A673 (cell line): ENCODE measurements at regions not wholly inside any gene's neighbourhood (a gene's known extent, or its start where the extent isn't known, plus 50 kb on each side); places are given as distances from the start of the nearest gene placed in this dataset.

ENCODE experiments used
- BruUV-seq: library from RNA; stranded (reverse); fragments of 400-500 nt; replicated peaks from 2 replicates; lab custom pipeline; 2021; lab: Mats Ljungman, UMichigan
- CTCF ChIA-PET: fragments of 300-600 bp; sonication (Branson Sonifier 250); formaldehyde crosslinking; loops from one replicate; lab custom pipeline; 2022; ENCODE audit warnings: antibody characterized with exemption; lab: Charles Lee
- POLR2A ChIA-PET: fragments of 300-600 bp; sonication (Branson Sonifier 250); formaldehyde crosslinking; loops from one replicate; lab custom pipeline; 2022; ENCODE audit warnings: antibody characterized with exemption; ENCODE audit not compliant: low non-redundant PET; lab: Charles Lee
- DNase-seq: peaks from one replicate; pipeline ENCODE4 v3.0.0-alpha.2; 2015; ENCODE audit warnings: low spot score
- H3K27ac ChIP-seq: fragments of 200-600 bp; sonication (generic); 2 replicates; pipeline ENCODE4 v1.5.1; 2016; ENCODE audit warnings: mixed run types, low read depth, mild to moderate bottlenecking, mixed read lengths, antibody characterized with exemption, low read length; ENCODE audit not compliant: poor library complexity, severe bottlenecking
- H3K27me3 ChIP-seq: fragments of 200-600 bp; sonication (generic); replicated peaks from 2 replicates; pipeline ENCODE4 v1.6.1; 2017; ENCODE audit warnings: mixed run types, low read depth, mild to moderate bottlenecking, mixed read lengths, antibody characterized with exemption, low read length; ENCODE audit not compliant: insufficient read depth, poor library complexity
- H3K36me3 ChIP-seq: fragments of 200-600 bp; sonication (generic); 2 replicates; pipeline ENCODE4 v1.6.1; 2016; ENCODE audit warnings: mixed run types, mild to moderate bottlenecking, mixed read lengths, antibody characterized with exemption, low read length; ENCODE audit not compliant: insufficient read depth, poor library complexity, severe bottlenecking
- H3K4me1 ChIP-seq: fragments of 200-600 bp; sonication (generic); 2 replicates; pipeline ENCODE4 v1.6.1; 2017; ENCODE audit warnings: mixed run types, mild to moderate bottlenecking, mixed read lengths, antibody characterized with exemption, low read length; ENCODE audit not compliant: insufficient read depth, poor library complexity, severe bottlenecking
- H3K4me3 ChIP-seq: fragments of 200-600 bp; sonication (generic); 2 replicates; pipeline ENCODE4 v1.5.1; 2016; ENCODE audit warnings: low read depth, mixed run types, mild to moderate bottlenecking, mixed read lengths, low read length; ENCODE audit not compliant: poor library complexity, severe bottlenecking
- H3K9me3 ChIP-seq: fragments of 200-600 bp; sonication (generic); 2 replicates; pipeline ENCODE4 v1.6.1; 2016; ENCODE audit warnings: mixed run types, low read depth, mild to moderate bottlenecking, mixed read lengths, antibody characterized with exemption, low read length; ENCODE audit not compliant: poor library complexity, severe bottlenecking
- CTCF ChIP-seq: fragments of 300-800, 200-600 bp; sonication (generic); conservative IDR thresholded peaks from 2 replicates; pipeline ENCODE4 v1.5.1; 2017; ENCODE audit warnings: low read depth, mild to moderate bottlenecking, antibody characterized with exemption, low read length, moderate library complexity, mixed read lengths
- EZH2 ChIP-seq: fragments of 200-600 bp; sonication (generic); IDR thresholded peaks from 2 replicates; pipeline ENCODE4 v1.6.1; 2017; ENCODE audit warnings: borderline replicate concordance, low read depth, mild to moderate bottlenecking, mixed read lengths, antibody characterized with exemption, low read length; ENCODE audit not compliant: poor library complexity, severe bottlenecking
- intact Hi-C: fragments of 100-400 bp; cut with micrococcal nuclease; formaldehyde crosslinking; loops from one replicate; pipeline ENCODE4 v1.10.0; 2022; ENCODE audit not compliant: unreplicated experiment

- H3K36me3 ChIP-seq = no peaks in the 10 kb centered on the region
- DNase-seq = no peak
- TF ChIP-seq CTCF = no peak
- TF ChIP-seq EZH2 = no peak
- ChIA-PET CTCF (no interaction called here), POLR2A (no interaction called here)
- no peak overlapping the region for H3K4me3 ChIP-seq
- H3K27ac ChIP-seq = no peak overlapping the region
- peaks cover 9% of the 10 kb centered on the region for H3K4me1 ChIP-seq
- intact Hi-C loops = no loop called here
- no peaks in the 10 kb centered on the region for H3K27me3 ChIP-seq
- peaks cover 4% of the 10 kb centered on the region for H3K9me3 ChIP-seq
- BruUV-seq = no TSS peak
Observed at GRCh38 chr13:80513196-80513595, 172.3 kb upstream of the SPRY2 start.

- Histone ChIP-seq H3K36me3 (no peaks in the 10 kb centered on the region), H3K9me3 (peaks cover 5% of the 10 kb centered on the region), H3K27me3 (no peaks in the 10 kb centered on the region), H3K27ac (no peak overlapping the region), H3K4me3 (no peak overlapping the region), H3K4me1 (peaks cover 9% of the 10 kb centered on the region)
- ChIA-PET POLR2A (no interaction called here), CTCF (no interaction called here)
- TF ChIP-seq CTCF = no peak
- intact Hi-C loops = loop anchor here (2.0 kb wide), 1 partner anchor 74 kb away; no protein-coding TSS in a partner anchor
- BruUV-seq = no TSS peak
- DNase-seq = no peak
Observed at GRCh38 chr13:80510686-80511085, 169.8 kb upstream of the SPRY2 start.

GRCh38 chr13:80509264-80509663 is 168.3 kb upstream of the SPRY2 start:
- ChIA-PET CTCF (no interaction called here), POLR2A (no interaction called here)
- Histone ChIP-seq H3K27ac (no peak overlapping the region), H3K9me3 (peaks cover 13% of the 10 kb centered on the region), H3K27me3 (no peaks in the 10 kb centered on the region), H3K4me3 (no peak overlapping the region), H3K36me3 (no peaks in the 10 kb centered on the region), H3K4me1 (peaks cover 14% of the 10 kb centered on the region)
- TF ChIP-seq EZH2 (no peak), CTCF (no peak)
- intact Hi-C loops = no loop called here
- DNase-seq = no peak
- BruUV-seq = no TSS peak
